A673 (cell line): ENCODE measurements at regions not wholly inside any gene's neighbourhood (a gene's known extent, or its start where the extent isn't known, plus 50 kb on each side); places are given as distances from the start of the nearest gene placed in this dataset.

Experiments used
- BruUV-seq: library from RNA; stranded (reverse); fragments of 400-500 nt; replicated peaks from 2 replicates; lab custom pipeline; 2021; lab: Mats Ljungman, UMichigan
- CTCF ChIA-PET: fragments of 300-600 bp; sonication (Branson Sonifier 250); formaldehyde crosslinking; loops from one replicate; lab custom pipeline; 2022; ENCODE audit warnings: antibody characterized with exemption; lab: Charles Lee
- POLR2A ChIA-PET: fragments of 300-600 bp; sonication (Branson Sonifier 250); formaldehyde crosslinking; loops from one replicate; lab custom pipeline; 2022; ENCODE audit warnings: antibody characterized with exemption; ENCODE audit not compliant: low non-redundant PET; lab: Charles Lee
- DNase-seq: peaks from one replicate; pipeline ENCODE4 v3.0.0-alpha.2; 2015; ENCODE audit warnings: low spot score
- H3K27ac ChIP-seq: fragments of 200-600 bp; sonication (generic); 2 replicates; pipeline ENCODE4 v1.5.1; 2016; ENCODE audit warnings: mixed run types, low read depth, mild to moderate bottlenecking, mixed read lengths, antibody characterized with exemption, low read length; ENCODE audit not compliant: poor library complexity, severe bottlenecking
- H3K27me3 ChIP-seq: fragments of 200-600 bp; sonication (generic); replicated peaks from 2 replicates; pipeline ENCODE4 v1.6.1; 2017; ENCODE audit warnings: mixed run types, low read depth, mild to moderate bottlenecking, mixed read lengths, antibody characterized with exemption, low read length; ENCODE audit not compliant: insufficient read depth, poor library complexity
- H3K36me3 ChIP-seq: fragments of 200-600 bp; sonication (generic); 2 replicates; pipeline ENCODE4 v1.6.1; 2016; ENCODE audit warnings: mixed run types, mild to moderate bottlenecking, mixed read lengths, antibody characterized with exemption, low read length; ENCODE audit not compliant: insufficient read depth, poor library complexity, severe bottlenecking
- H3K4me1 ChIP-seq: fragments of 200-600 bp; sonication (generic); 2 replicates; pipeline ENCODE4 v1.6.1; 2017; ENCODE audit warnings: mixed run types, mild to moderate bottlenecking, mixed read lengths, antibody characterized with exemption, low read length; ENCODE audit not compliant: insufficient read depth, poor library complexity, severe bottlenecking
- H3K4me3 ChIP-seq: fragments of 200-600 bp; sonication (generic); 2 replicates; pipeline ENCODE4 v1.5.1; 2016; ENCODE audit warnings: low read depth, mixed run types, mild to moderate bottlenecking, mixed read lengths, low read length; ENCODE audit not compliant: poor library complexity, severe bottlenecking
- H3K9me3 ChIP-seq: fragments of 200-600 bp; sonication (generic); 2 replicates; pipeline ENCODE4 v1.6.1; 2016; ENCODE audit warnings: mixed run types, low read depth, mild to moderate bottlenecking, mixed read lengths, antibody characterized with exemption, low read length; ENCODE audit not compliant: poor library complexity, severe bottlenecking
- CTCF ChIP-seq: fragments of 300-800, 200-600 bp; sonication (generic); conservative IDR thresholded peaks from 2 replicates; pipeline ENCODE4 v1.5.1; 2017; ENCODE audit warnings: low read depth, mild to moderate bottlenecking, antibody characterized with exemption, low read length, moderate library complexity, mixed read lengths
- EZH2 ChIP-seq: fragments of 200-600 bp; sonication (generic); IDR thresholded peaks from 2 replicates; pipeline ENCODE4 v1.6.1; 2017; ENCODE audit warnings: borderline replicate concordance, low read depth, mild to moderate bottlenecking, mixed read lengths, antibody characterized with exemption, low read length; ENCODE audit not compliant: poor library complexity, severe bottlenecking
- intact Hi-C: fragments of 100-400 bp; cut with micrococcal nuclease; formaldehyde crosslinking; loops from one replicate; pipeline ENCODE4 v1.10.0; 2022; ENCODE audit not compliant: unreplicated experiment

GRCh38 chr6:21317642-21318041, 275.9 kb upstream of the SOX4 start:
- CTCF ChIA-PET = no interaction called here
- Histone ChIP-seq H3K36me3 (no peaks in the 10 kb centered on the region), H3K4me3 (no peak overlapping the region), H3K27me3 (no peaks in the 10 kb centered on the region), H3K9me3 (no peaks in the 10 kb centered on the region), H3K4me1 (no peaks in the 10 kb centered on the region), H3K27ac (no peak overlapping the region)
- POLR2A ChIA-PET = no interaction called here
- intact Hi-C loops = no loop called here
- no peak for DNase-seq
- BruUV-seq = no TSS peak
- TF ChIP-seq CTCF = no peak
- TF ChIP-seq EZH2 = no peak

DNA sequence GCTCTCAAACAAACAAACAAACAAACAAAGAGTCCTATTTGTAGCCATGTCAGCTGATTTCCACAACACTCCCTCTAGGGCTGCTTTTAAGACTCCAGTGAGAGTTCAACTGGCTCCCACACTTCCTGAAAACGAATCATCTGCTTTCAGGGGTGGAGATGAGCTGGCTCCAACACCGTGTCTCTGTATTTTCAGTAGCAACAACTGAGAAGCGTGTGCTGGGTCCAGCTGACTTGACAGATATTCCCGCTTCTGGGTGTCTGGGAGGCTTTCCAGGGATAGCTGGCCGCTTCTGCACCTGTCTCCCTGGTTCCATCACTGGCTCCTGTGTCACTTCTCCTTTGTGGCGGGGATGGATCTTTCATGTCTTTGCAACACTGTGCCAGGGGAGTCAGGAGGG, 272.5 kb upstream of the SOX4 start:
- Histone ChIP-seq H3K36me3 (no peaks in the 10 kb centered on the region), H3K4me3 (no peak overlapping the region), H3K27me3 (no peaks in the 10 kb centered on the region), H3K27ac (no peak overlapping the region), H3K9me3 (no peaks in the 10 kb centered on the region), H3K4me1 (no peaks in the 10 kb centered on the region)
- no TSS peak for BruUV-seq
- TF ChIP-seq EZH2 = no peak
- no peak for TF ChIP-seq CTCF
- ChIA-PET POLR2A (no interaction called here), CTCF (no interaction called here)
- intact Hi-C loops = no loop called here
- DNase-seq = no peak

DNA sequence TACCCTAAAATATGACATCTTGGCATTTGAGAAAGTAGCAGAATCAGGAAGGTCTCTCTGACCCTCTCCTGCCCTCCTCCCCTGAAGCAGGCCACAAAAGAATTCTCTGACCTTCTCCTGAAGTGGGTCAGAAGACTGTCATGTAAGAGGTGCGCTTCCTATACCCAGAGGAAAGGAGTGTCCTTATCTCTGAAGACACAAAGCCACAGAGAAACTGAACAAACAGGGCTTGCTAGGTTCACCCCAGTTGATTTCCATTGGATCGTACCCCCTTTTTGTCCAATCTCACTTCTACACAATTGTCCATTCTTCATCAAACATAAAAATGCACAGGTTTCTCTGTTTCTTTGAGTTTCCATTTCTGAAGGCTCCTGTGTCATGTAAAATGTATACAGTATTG, 272.0 kb upstream of the SOX4 start:
- H3K4me3 ChIP-seq = no peak overlapping the region
- DNase-seq = no peak
- no TSS peak for BruUV-seq
- no peak overlapping the region for H3K27ac ChIP-seq
- TF ChIP-seq CTCF (no peak), EZH2 (no peak)
- no peaks in the 10 kb centered on the region for H3K36me3 ChIP-seq
- no peaks in the 10 kb centered on the region for H3K9me3 ChIP-seq
- H3K27me3 ChIP-seq = no peaks in the 10 kb centered on the region
- CTCF ChIA-PET = no interaction called here
- POLR2A ChIA-PET = no interaction called here
- intact Hi-C loops = no loop called here
- no peaks in the 10 kb centered on the region for H3K4me1 ChIP-seq
